ENCODE measurements at regions not wholly inside any gene's neighbourhood (a gene's known extent, or its start where the extent isn't known, plus 50 kb on each side); places are given as distances from the start of the nearest gene placed in this dataset.

DNA sequence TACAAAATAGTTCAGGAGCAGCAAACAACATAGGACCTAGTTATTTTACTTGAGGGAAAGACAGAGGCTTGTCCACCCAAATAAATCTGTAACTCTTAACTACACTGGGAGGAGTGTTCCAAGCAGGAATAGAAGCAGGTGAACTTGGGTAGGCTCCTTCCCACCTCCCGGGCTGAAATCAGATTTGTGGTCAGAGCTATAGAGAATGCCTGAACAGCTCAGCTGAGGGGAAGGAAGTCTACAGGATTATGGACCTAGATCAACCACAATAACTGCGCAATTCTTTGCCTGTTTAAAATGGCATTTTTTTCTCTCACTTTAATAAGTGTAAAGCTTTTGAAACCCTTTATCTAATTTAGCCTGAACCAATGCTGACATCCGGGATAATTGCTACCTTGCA lies 73.5 kb upstream of the IRS2 start:
- Mint-ChIP-seq H3K9me3 (no peaks in the 10 kb centered on the region), H3K36me3 (ENCODE audit: insufficient read depth in 1 of 3, low read depth in 3 of 3) (no peaks in the 10 kb centered on the region), H3K27ac (no peak overlapping the region), H3K27me3 (ENCODE audit: low read depth) (no peaks in the 10 kb centered on the region; the same call in 1 of the 2 replicates), H3K4me1 (peaks cover 20 to 23% of the 10 kb centered on the region in 2 experiments), H3K4me3 (no peak overlapping the region)
- H3K79me2 ChIP-seq (ENCODE audit: insufficient read depth, low read length): no peaks in the 10 kb centered on the region
- DNase-seq: no peak
- H3K79me1 ChIP-seq (ENCODE audit: insufficient read depth, low read depth, low read length, poor library complexity, severe bottlenecking): no peaks in the 10 kb centered on the region
- no peak overlapping the region for H3T11ph ChIP-seq (ENCODE audit: low read length)
- H3K27ac ChIP-seq (ENCODE audit: insufficient read length, low read depth, low read length): no peak overlapping the region
- H3K56ac ChIP-seq (ENCODE audit: insufficient read length, low read depth, low read length): no peak overlapping the region
- no peaks in the 10 kb centered on the region for H4K20me1 ChIP-seq (ENCODE audit: control insufficient read depth, insufficient read depth, insufficient read length)
- TF ChIP-seq, protein P1, sequence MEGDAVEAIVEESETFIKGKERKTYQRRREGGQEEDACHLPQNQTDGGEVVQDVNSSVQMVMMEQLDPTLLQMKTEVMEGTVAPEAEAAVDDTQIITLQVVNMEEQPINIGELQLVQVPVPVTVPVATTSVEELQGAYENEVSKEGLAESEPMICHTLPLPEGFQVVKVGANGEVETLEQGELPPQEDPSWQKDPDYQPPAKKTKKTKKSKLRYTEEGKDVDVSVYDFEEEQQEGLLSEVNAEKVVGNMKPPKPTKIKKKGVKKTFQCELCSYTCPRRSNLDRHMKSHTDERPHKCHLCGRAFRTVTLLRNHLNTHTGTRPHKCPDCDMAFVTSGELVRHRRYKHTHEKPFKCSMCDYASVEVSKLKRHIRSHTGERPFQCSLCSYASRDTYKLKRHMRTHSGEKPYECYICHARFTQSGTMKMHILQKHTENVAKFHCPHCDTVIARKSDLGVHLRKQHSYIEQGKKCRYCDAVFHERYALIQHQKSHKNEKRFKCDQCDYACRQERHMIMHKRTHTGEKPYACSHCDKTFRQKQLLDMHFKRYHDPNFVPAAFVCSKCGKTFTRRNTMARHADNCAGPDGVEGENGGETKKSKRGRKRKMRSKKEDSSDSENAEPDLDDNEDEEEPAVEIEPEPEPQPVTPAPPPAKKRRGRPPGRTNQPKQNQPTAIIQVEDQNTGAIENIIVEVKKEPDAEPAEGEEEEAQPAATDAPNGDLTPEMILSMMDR (conservative IDR thresholded peaks at IDR 0.05): no peak
- H3K23me2 ChIP-seq (ENCODE audit: insufficient read length, low read depth, low read length, poor library complexity, severe bottlenecking): no peaks in the 10 kb centered on the region
- H3K4ac ChIP-seq (ENCODE audit: low read depth, low read length): no peak overlapping the region
- no peak overlapping the region for H2BK120ac ChIP-seq (ENCODE audit: low read depth, low read length, poor library complexity, severe bottlenecking)
- no peak overlapping the region for H3K14ac ChIP-seq (ENCODE audit: insufficient read depth, low read length)
- H3K4me1 ChIP-seq (ENCODE audit: insufficient read depth, low read length): peaks cover 3% of the 10 kb centered on the region; the same call in 1 of the 2 replicates
- H4K8ac ChIP-seq (replicated peaks; ENCODE audit: insufficient read length, low read depth, low read length): no peak overlapping the region
- H3K18ac ChIP-seq (ENCODE audit: insufficient read length, low read depth, low read length): no peak overlapping the region
- H3K27me3 ChIP-seq (ENCODE audit: insufficient read depth, low read length): no peaks in the 10 kb centered on the region
- no peak overlapping the region for H2AK5ac ChIP-seq (ENCODE audit: insufficient read length, low read length)
- H2AFZ ChIP-seq (ENCODE audit: low read length): no peak overlapping the region
- H2BK15ac ChIP-seq (ENCODE audit: low read depth, low read length): no peak overlapping the region
- no peak overlapping the region for H3K4me2 ChIP-seq (ENCODE audit: insufficient read depth, insufficient read length, low read length)
- no peak overlapping the region for H2BK5ac ChIP-seq (ENCODE audit: insufficient read length, low read length)
- no peak overlapping the region for H3K9ac ChIP-seq (ENCODE audit: extremely low read depth, insufficient read length, low read length)
- no peak overlapping the region for H2BK12ac ChIP-seq (ENCODE audit: insufficient read length, low read depth, low read length)
- no peak overlapping the region for H2BK20ac ChIP-seq (ENCODE audit: low read depth, low read length, poor library complexity, severe bottlenecking)
- no peaks in the 10 kb centered on the region for H3K9me3 ChIP-seq (ENCODE audit: control insufficient read depth, low read depth, low read length)
- H4K5ac ChIP-seq (ENCODE audit: insufficient read length, low read depth, low read length): no peak overlapping the region
- no peak overlapping the region for H3K23ac ChIP-seq (ENCODE audit: insufficient read length, low read depth, low read length)
- no CpG with 5 or more reads among the region's 3 CpGs for WGBS (ENCODE audit: extremely low coverage, insufficient read length, low lambda C conversion rate)
- H4K91ac ChIP-seq (ENCODE audit: insufficient read length, low read depth, low read length): no peak overlapping the region
